ENCODE measurements at regions not wholly inside any gene's neighbourhood (a gene's known extent, or its start where the extent isn't known, plus 50 kb on each side); places are given as distances from the start of the nearest gene placed in this dataset.

GRCh38 chr10:45151467-45152214 is 150.9 kb downstream of the ZNF22 start:
- H3K4me3 ChIP-seq = no peak overlapping the region
- H3K9me3 ChIP-seq = no peaks in the 10 kb centered on the region
- DNase-seq = no peak
- H3K4me1 ChIP-seq (ENCODE audit: low read depth) = no peaks in the 10 kb centered on the region
- no peaks in the 10 kb centered on the region for H3K36me3 ChIP-seq (ENCODE audit: low read depth)
- TF ChIP-seq CTCF (IDR thresholded peaks at IDR 0.05) = no peak
- ATAC-seq = no peak
- intact Hi-C loops (cut with DNase I, micrococcal nuclease) = no loop called here

- ATAC-seq = no peak
- Histone ChIP-seq H3K4me3 (no peak overlapping the region), H3K4me1 (ENCODE audit: low read depth) (no peaks in the 10 kb centered on the region), H3K36me3 (ENCODE audit: low read depth) (no peaks in the 10 kb centered on the region), H3K9me3 (no peaks in the 10 kb centered on the region)
- intact Hi-C loops (cut with DNase I, micrococcal nuclease) = no loop called here
- TF ChIP-seq CTCF (IDR thresholded peaks at IDR 0.05) = no peak
- DNase-seq = no peak
Measured at GRCh38 chr10:45152726-45153125, 152.0 kb downstream of the ZNF22 start.

GRCh38 chr10:45154502-45154901 is 153.8 kb downstream of the ZNF22 start:
- ATAC-seq (no peak), DNase-seq (no peak)
- intact Hi-C loops (cut with DNase I, micrococcal nuclease) = no loop called here
- no peak for TF ChIP-seq CTCF (IDR thresholded peaks at IDR 0.05)
- H3K36me3 ChIP-seq (ENCODE audit: low read depth) = no peaks in the 10 kb centered on the region
- no peaks in the 10 kb centered on the region for H3K4me1 ChIP-seq (ENCODE audit: low read depth)
- no peaks in the 10 kb centered on the region for H3K9me3 ChIP-seq
- no peak overlapping the region for H3K4me3 ChIP-seq

- H3K4me3 ChIP-seq = no peak overlapping the region
- no peaks in the 10 kb centered on the region for H3K9me3 ChIP-seq
- ATAC-seq = no peak
- no peaks in the 10 kb centered on the region for H3K36me3 ChIP-seq (ENCODE audit: low read depth)
- TF ChIP-seq CTCF (IDR thresholded peaks at IDR 0.05) = no peak
- H3K4me1 ChIP-seq (ENCODE audit: low read depth) = no peaks in the 10 kb centered on the region
- intact Hi-C loops (cut with DNase I, micrococcal nuclease) = no loop called here
- no peak for DNase-seq
Measured at GRCh38 chr10:45155784-45156183, 155.1 kb downstream of the ZNF22 start.

- Histone ChIP-seq H3K4me3 (no peak overlapping the region), H3K4me1 (ENCODE audit: low read depth) (no peaks in the 10 kb centered on the region), H3K36me3 (ENCODE audit: low read depth) (no peaks in the 10 kb centered on the region), H3K9me3 (no peaks in the 10 kb centered on the region)
- no peak for DNase-seq
- no peak for ATAC-seq
- intact Hi-C loops (cut with DNase I, micrococcal nuclease) = no loop called here
- no peak for TF ChIP-seq CTCF (IDR thresholded peaks at IDR 0.05)
Measured at GRCh38 chr10:45160271-45160670, 155.1 kb downstream of the OR13A1 start.

All from mucosa of descending colon (tissue), 3 donors.